HG03066 (cell line): ENCODE measurements at regions not wholly inside any gene's neighbourhood (a gene's known extent, or its start where the extent isn't known, plus 50 kb on each side); places are given as distances from the start of the nearest gene placed in this dataset.
"Not testable (repeated sequence)": the region's sequence is repeated elsewhere in the genome, so short reads cannot be mapped to it uniquely, and the experiment has no call there.

ENCODE experiments used
- ATAC-seq: cut with Tn5 transposase; IDR thresholded peaks from one replicate; pipeline ENCODE4 v1.9.1; 2021; ENCODE audit warnings: low read depth; ENCODE audit not compliant: unreplicated experiment

DNA sequence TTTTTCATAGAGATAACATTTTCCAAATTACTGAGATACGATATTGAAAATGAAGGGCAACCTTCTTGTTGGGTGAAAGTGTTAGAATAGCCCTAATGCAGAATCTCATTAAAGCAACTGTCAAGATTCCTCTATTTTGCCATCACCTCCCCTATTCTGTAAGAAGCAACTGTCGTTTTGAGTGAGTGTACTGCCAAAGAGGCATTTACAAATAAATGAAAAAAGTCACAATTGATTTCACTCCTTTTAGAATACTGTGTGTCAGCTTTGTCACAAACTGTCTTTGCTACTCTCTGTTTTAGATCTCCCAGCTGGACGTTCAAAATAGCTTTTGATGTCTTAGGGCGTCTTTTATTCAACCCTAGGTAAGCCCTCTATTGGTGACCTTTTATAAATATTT lies 322.8 kb upstream of the NAALADL2 start:
- no peak for ATAC-seq

DNA sequence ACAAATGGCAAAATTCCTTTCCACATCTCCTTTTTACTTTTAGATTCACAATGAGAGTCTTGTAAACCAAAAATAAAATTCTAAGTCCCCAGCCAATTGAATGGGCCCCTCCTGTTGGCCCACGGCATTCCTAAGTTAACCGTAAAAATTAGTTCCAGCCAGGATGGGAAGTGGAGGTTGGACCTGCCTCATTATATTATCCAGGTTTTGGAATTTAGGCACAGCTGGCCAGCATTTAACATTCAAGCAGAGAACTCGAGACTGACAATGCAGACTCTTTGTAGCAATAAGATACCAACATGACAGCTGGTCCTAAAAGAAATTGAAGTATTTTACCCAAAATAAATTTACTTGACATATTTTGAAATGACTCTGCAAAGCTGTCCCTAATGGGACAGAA lies 321.0 kb upstream of the NAALADL2 start:
- ATAC-seq: no peak

DNA sequence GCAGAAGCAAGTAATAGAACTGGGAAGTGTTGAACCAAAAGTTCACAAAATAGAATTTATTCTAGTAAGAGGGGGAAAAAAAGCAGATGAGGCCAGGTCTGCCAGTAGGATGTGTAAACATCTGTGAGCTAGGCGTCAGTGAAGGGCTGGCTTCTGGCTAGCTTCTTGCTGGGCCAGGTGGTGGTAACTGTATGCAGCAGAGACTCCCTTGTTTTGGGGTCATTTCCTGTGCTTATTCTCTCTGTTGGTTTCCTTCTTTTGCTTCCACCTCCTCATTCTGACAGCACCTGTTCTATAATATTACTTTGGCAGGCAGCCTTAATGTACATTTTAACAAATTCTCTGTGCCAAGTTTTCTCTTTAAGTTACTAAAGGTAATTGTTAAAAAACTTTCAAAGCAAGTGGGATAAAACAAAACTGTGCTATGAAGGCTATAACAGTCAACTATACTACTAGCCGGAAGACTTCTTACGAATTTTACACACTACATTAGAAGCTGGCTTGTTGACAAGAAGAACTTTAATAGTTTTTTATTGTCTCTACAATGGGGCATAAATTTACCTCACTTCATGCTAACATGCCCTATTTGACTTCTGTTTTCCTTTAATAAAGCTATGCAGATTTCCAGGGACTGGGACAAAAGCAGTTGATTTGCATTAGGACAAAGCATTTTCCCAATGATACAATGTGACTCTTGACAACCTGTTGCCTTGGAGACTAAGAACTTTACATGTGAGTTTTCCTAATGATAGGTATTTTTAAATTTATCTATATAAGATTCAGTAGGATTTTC lies 318.8 kb upstream of the NAALADL2 start:
- no peak for ATAC-seq

DNA sequence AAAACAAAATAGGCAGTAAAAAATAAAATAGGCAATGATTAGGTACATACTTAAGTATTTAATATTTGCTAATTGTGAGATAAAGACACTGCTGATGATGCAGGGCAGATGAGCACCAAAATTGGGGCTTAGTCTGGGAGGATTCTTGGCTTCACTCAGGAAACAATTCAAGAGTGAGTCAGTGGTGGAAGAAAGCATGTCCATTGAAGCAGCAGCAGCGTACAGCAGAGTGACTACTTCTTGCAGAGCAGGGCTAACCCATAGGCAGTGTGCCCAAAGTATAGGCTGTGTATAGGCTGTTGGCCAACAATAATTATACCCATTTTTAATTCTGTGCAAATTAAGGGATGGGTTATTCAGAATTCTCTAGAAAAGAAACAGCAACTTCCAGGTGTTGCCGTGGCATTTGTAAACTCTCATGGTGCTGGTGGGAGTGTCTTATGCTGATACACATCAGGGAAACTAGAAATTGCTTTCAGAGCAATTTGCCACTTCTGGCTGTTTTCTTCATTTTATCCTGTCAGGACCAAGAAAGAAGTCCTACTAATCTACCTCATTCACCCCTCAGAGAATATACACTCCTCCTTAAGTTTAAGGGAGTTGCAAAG lies 317.3 kb upstream of the NAALADL2 start:
- ATAC-seq: no peak

- no peak for ATAC-seq
Measured at GRCh38 chr3:174547801-174548435, 311.2 kb upstream of the NAALADL2 start.

GRCh38 chr3:174548841-174549623 lies 310.1 kb upstream of the NAALADL2 start:
- ATAC-seq: no peak

DNA sequence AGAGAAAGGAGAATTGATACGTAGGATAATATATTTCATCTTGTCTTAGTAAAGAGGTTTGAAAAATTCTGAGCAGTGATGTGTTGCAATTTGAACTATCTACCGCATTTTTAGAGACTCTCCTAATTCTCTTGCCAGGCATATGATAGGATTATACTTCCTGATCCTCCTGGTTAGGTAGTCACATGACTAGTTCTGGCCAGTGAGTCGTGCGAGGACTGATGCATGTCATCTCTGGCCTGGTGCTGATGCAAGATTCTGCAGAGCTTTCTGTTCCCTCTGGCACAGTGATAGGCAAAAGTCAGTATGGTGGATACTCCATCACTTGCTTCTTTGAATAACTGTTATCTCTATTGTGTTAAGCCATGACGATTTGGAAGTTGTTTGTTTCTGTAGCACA lies 277.6 kb upstream of the NAALADL2 start:
- ATAC-seq: no peak

GRCh38 chr3:174583396-174583795 lies 275.7 kb upstream of the NAALADL2 start:
- ATAC-seq: no peak

DNA sequence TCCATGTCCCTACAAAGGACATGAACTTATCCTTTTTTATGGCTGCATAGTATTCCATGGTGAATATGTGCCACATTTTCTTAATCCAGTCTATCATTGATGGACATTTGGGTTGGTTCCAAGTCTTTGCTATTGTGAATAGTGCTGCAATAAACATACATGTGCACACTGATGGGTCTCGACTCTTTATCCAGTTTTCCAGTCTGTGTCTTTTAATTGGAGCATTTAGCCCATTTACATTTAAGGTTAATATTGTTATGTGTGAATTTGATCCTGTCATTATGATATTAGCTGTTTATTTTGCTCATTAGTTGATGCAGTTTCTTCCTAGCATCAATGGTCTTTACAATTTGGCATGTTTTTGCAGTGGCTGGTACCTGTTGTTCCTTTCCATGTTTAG lies 272.0 kb upstream of the NAALADL2 start:
- ATAC-seq: not testable (repeated sequence)

- no peak for ATAC-seq
Measured at GRCh38 chr3:174596447-174596982, 262.6 kb upstream of the NAALADL2 start.

DNA sequence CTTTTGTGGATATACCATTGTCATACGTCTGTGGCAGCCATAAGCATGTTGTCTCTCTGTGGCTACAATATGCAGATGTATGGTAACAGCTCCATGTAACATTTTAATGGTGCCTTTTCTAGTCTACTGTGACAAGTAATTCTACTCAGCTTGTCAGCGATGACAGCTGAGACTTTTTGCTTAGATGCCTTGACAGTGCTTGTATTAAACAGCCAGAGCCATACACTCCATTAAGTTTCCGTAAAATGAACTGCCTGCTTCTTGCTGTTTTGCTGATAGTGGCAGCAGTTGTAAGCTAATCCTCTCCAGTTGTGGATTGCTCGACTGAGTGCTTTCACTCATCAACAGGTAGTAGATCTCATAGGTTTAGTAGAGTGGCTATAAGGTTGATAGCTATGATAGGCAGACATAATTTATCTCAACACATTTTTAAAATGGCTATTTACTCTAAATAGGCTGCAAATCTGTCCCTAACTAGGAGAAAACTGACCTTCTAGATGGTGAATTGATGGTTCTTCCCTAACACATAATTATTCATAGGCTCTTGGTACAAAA lies 260.2 kb upstream of the NAALADL2 start:
- no peak for ATAC-seq

DNA sequence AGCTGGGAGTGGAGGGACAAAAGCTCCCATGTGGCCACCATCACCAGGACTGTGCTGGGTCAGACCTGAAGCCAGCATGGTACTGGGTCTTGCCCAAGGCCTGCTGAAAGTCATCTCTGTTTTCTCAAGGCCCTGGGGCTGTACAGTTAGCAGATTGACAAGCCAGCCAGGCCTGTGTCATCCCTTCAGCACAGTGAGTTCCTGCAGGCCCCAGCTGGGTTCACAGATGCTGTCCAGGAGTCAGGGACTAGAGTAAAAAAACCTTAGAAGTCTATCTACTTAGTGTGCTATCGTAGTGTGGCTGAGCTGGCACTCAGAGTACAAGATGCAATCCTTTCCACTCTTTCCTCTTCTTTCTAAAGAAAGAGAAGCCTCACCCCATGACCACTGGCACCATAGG lies 246.0 kb upstream of the NAALADL2 start:
- ATAC-seq: no peak

- ATAC-seq: no peak
Measured at GRCh38 chr3:174614036-174614435, 245.1 kb upstream of the NAALADL2 start.

GRCh38 chr3:174618368-174619080 lies 240.6 kb upstream of the NAALADL2 start:
- ATAC-seq: no peak

- no peak for ATAC-seq
Measured at GRCh38 chr3:174619239-174619638, 239.9 kb upstream of the NAALADL2 start.

DNA sequence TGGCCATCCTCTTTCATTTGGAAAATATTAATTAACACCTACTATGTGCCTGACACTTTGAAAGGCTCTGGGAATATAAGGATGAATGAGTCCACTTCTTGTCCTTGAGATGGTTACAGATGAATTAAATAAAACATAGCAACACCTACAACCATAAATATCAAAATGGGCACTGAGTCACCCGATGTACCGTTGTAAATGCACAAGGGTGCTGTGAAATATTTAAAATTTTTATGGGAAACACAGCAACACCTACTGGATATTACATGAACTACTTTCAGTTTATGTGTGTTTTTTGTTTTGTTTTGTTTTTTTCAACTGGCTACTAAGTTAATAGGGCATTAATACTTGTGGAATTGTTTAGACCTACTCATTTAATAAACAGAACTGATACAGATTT lies 239.0 kb upstream of the NAALADL2 start:
- no peak for ATAC-seq

DNA sequence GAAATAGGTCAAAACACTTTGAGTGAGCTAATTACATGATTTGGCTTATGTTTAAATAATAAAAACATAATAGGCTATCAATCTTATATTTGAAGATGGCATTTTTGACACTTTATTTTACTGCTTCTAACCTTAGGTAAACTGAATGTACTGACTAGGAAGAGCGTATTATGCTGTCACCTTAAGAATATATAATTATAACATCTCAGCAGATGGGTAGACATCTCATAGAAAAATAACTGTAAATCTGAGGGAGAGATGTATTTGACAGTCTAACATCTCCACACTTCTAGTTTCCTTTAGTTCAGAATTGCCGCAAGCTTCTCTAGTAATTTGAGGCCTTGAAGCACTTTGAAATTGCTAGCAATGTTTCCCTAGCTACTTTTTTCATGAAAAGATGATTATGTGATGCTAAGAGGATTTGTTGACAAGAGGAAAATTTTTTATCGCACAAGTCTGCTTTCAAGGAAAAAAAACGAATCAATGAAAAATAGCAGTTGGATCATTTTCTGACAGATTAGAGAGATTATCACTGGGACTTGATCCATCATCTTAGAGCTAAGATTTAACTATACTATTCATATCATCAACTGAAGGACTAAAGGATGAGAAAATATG lies 238.2 kb upstream of the NAALADL2 start:
- no peak for ATAC-seq

DNA sequence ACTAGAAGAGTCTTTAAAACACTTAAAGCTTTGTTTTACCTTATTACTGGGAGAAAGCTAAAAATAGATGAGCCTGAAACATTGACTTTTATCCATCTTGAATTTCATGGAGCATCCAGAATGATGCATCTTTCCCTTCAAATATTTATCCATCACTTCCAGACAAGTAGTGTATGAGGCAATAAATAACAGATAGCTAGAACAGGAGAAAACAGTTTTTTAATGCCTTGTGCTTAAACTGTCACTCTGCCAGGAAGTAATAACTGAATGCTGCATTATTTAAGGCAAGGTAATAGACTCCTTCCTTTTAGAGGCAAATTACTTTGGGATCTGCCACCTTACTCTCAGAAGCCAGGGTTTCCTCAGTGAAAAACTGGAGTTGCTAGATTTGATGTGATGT lies 225.8 kb upstream of the NAALADL2 start:
- ATAC-seq: no peak

DNA sequence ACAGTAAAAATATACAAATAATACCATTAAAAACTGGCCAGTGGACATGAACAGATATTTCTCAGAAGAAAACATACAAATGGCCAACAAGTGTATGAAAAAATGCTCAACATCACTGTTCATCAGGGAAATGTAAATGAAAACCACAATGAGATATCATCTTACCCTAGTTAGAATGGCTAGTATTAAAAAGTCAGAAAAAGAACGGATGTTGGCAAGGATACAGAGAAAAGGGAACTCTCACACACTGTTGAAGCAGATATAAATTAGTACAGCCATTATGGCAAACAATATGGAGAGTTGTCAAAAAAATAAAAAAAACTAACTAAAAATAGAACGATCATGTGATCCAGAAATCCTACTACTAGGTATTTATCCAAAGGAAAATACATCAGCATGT lies 222.7 kb upstream of the NAALADL2 start:
- ATAC-seq: no peak
